WI38 (cell line): ENCODE measurements at regions not wholly inside any gene's neighbourhood (a gene's known extent, or its start where the extent isn't known, plus 50 kb on each side); places are given as distances from the start of the nearest gene placed in this dataset.
"Not testable (repeated sequence)": the region's sequence is repeated elsewhere in the genome, so short reads cannot be mapped to it uniquely, and the experiment has no call there.

Experiments
- H3K4me3 ChIP-seq: 2 replicates; pipeline ENCODE4 v1.5.1; 2011; ENCODE audit warnings: low read depth, mild to moderate bottlenecking, control low read depth, low read length
- TF ChIP-seq, protein P1 (sequence below): IDR thresholded peaks from 2 replicates; pipeline ENCODE4 v1.5.1; 2012; ENCODE audit warnings: low read depth, mild to moderate bottlenecking, control low read depth, low read length

DNA sequence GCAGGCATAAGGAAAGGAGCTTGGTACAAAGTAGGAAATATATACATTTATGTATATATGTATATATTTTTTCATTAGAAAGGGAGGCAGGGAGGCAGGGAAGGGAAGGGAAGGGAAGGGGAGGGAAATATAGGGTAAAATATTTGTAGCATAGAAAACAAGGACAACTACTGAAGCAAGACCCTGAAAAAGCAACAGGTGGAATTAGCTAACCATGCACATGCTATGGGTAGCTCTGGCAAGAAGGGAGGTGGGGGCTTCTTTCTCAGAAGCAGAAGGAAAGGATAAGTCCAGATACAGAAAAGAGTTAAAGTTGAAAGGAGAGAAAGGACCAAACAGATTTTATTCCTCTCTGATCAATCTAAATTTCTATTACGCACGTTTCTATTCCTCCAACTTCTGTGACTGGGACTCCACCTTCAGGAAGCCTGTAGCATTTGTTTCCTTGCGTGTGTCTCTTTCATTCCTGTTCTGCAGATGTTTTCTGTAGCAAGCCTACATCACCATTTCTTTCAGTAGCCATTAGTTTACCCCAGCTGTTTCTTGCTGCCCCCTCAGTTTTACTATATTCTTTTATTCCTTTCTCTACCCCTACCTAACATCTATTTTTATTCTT, 82.9 kb downstream of the OR13H1 start:
- TF ChIP-seq, protein P1, sequence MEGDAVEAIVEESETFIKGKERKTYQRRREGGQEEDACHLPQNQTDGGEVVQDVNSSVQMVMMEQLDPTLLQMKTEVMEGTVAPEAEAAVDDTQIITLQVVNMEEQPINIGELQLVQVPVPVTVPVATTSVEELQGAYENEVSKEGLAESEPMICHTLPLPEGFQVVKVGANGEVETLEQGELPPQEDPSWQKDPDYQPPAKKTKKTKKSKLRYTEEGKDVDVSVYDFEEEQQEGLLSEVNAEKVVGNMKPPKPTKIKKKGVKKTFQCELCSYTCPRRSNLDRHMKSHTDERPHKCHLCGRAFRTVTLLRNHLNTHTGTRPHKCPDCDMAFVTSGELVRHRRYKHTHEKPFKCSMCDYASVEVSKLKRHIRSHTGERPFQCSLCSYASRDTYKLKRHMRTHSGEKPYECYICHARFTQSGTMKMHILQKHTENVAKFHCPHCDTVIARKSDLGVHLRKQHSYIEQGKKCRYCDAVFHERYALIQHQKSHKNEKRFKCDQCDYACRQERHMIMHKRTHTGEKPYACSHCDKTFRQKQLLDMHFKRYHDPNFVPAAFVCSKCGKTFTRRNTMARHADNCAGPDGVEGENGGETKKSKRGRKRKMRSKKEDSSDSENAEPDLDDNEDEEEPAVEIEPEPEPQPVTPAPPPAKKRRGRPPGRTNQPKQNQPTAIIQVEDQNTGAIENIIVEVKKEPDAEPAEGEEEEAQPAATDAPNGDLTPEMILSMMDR: no peak
- H3K4me3 ChIP-seq: no peak overlapping the region

DNA sequence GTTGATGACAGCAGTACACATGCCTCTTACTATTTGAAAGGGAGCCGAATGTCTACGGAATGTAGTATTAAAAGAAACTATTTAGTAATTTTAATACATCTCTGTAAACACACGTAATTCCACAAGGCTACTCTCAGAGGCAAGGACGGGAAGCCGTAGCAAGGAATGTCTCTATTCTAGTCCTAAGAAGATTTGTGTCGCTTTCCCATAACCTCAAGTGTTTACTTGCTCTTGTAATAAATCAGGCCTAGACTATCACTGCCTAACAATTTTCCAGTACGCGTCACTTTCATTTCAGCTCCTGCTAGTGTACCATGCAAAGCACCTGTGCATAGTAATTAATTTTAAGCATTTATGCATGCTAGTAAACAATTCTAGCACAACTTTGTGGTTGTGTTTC, 86.7 kb downstream of the OR13H1 start:
- H3K4me3 ChIP-seq: no peak overlapping the region
- TF ChIP-seq, protein P1: no peak

DNA sequence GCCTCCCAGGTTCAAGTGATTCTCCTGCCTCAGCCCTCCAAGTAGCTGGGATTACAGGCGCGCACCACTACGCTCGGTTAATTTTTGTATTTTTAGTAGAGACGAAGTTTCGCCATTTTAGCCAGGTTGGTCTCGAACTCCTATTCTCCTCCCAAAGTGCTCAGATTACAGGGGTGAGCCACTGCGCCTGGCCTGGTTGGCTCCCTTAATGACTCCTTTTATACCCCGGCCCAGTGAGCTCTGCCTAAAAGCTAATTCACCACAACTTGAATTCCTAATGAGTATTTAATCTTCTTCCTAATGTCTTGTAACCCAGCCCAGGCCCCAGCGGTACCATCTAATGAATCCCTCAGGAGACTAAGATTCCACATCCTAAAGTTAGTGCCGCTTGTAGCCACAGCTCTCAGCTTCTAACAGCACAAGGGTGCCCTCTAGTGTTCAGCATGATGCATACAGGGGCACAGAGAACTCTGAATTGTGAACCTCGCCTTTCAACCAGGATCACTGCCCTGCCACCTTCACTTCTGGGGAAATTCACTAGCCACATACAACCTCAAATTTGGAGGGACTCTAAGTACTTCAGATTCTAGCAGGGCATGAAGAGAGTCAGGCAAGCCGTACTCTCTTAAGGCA, 89.5 kb downstream of the OR13H1 start:
- TF ChIP-seq, protein P1: peak; percentile 78
- H3K4me3 ChIP-seq: no peak overlapping the region

DNA sequence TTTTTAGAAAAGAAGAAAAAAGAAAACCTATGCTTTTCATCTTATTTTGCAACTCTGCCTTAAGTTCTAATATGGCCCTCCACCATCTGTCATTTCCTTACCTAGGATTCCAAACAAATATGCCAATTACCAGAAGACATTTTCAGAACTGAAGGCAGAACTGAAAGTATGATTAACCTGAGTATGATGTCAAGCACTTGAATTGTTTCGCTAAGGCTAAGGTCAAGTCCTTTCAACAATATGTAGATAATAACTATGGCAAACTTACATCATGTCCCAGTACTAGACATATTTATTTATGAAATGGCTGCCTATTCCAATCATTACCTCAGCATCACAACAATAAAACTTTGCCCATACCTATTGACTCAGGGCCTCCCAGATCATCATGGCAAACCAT, 91.0 kb downstream of the OR13H1 start:
- no peak overlapping the region for H3K4me3 ChIP-seq
- TF ChIP-seq, protein P1: no peak

DNA sequence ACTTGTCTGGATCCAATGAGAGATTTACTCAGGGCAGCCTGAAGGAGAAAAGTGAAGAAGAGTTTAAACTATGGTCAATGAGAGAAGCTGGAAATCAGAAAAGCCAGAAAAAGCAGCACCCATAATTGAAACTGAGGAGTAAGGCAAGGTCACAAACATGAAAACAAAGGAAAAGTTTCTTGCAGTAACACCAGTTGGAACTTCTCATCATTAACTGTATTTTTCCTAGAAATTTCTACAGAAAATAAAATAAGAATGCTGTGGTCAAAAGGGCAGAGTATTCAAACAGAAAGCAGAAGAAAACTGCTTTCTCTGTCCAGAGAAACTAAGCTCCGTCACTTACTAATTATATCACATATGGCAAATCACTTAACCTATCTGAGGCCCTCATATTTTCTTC, 102.2 kb downstream of the OR13H1 start:
- TF ChIP-seq, protein P1: no peak
- no peak overlapping the region for H3K4me3 ChIP-seq

DNA sequence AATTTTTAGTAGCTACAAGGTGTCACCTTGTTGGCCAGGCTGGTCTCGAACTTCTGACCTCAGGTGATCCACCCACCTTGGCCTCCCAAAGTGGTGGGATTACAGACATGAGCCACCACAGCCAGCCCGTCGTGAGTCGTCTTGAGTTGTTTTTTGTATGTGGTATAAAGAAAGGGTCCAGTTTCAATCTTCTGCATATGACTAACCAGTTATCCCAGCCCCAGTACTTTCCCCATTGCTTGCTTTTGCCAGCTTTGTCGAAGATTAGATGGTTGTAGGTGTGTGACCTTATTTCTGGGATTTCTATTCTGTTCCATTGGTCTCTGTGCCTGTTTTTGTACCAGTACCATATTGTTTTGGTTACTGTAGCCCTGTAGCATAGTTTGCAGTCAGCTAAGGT, 105.9 kb downstream of the OR13H1 start:
- no peak overlapping the region for H3K4me3 ChIP-seq
- TF ChIP-seq, protein P1: no peak

DNA sequence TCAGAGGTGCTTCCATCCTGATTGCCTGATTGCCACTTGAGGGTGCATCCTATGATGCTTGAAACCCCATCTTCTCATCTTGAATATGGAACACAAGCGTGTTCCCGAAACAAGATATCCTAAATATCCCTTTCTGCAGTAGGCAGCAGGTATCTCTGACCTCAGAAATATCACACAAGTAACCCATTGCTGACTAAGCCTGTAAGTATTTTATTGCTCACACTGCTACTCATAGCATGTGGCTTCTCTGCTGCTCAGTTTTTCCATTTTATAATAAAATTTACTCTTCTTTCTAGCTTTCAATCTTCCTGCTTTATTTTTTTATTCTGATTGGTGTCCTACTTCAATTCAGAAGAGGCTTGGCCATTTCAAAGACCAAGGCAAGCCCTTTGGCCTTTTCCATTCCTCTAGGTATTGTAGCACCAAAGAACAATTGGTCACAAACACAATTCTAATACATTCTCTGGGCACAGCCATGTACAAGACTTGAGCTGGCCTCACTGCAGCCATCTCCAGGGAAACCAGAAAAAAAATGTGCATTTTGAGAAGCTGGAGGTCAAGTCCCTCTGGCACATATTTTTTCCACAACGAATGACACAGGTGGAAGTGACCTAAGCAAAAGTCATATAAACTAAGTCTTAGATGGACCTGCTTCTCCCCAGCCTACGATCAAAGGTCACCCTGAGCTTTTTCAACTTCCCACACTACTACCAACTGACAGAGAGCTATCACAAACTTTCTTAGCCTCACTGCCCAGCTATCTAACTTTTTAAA, 107.0 kb downstream of the OR13H1 start:
- TF ChIP-seq, protein P1: no peak
- H3K4me3 ChIP-seq: no peak overlapping the region

DNA sequence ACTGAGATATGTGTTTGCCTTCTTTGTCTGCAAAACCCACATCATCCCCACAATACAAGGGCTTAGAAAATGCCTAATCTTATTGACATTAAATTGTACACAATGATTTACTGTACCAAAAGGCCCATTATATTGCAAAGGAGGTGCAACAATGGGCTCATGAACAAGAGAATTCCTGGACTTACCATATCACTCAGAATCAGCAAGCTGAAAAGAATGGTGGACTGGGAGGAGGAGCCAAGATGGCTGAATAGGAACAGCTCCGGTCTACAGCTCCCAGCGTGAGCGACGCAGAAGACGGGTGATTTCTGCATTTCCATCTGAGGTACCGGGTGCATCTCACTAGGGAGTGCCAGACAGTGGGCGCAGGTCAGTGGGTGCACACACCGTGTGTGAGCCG, 119.9 kb downstream of the OR13H1 start:
- not testable (repeated sequence) for H3K4me3 ChIP-seq
